ENCODE measurements at regions not wholly inside any gene's neighbourhood (a gene's known extent, or its start where the extent isn't known, plus 50 kb on each side); places are given as distances from the start of the nearest gene placed in this dataset.

- TF ChIP-seq, protein P1, sequence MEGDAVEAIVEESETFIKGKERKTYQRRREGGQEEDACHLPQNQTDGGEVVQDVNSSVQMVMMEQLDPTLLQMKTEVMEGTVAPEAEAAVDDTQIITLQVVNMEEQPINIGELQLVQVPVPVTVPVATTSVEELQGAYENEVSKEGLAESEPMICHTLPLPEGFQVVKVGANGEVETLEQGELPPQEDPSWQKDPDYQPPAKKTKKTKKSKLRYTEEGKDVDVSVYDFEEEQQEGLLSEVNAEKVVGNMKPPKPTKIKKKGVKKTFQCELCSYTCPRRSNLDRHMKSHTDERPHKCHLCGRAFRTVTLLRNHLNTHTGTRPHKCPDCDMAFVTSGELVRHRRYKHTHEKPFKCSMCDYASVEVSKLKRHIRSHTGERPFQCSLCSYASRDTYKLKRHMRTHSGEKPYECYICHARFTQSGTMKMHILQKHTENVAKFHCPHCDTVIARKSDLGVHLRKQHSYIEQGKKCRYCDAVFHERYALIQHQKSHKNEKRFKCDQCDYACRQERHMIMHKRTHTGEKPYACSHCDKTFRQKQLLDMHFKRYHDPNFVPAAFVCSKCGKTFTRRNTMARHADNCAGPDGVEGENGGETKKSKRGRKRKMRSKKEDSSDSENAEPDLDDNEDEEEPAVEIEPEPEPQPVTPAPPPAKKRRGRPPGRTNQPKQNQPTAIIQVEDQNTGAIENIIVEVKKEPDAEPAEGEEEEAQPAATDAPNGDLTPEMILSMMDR (IDR thresholded peaks at IDR 0.05; ENCODE audit: low read depth, low read length, poor library complexity, severe bottlenecking): no peak
- no peak for TF ChIP-seq EZH2phosphoT487 (IDR thresholded peaks at IDR 0.05; ENCODE audit: borderline replicate concordance, low read length)
These were observed 70.2 kb upstream of the OLIG2 start for GRCh38 chr21:32955311-32956060.

All from DOHH2 (cell line).